ENCODE measurements at regions not wholly inside any gene's neighbourhood (a gene's known extent, or its start where the extent isn't known, plus 50 kb on each side); places are given as distances from the start of the nearest gene placed in this dataset.
A peak's percentile ranks its signal among the peaks of the same experiment; 100 is the strongest.

GRCh38 chr6:158249340-158249836, 62.9 kb upstream of the TULP4 start:
- Histone ChIP-seq H3K9me3 (no peaks in the 10 kb centered on the region), H3K4me1 (peaks cover 0 to 5% (median 0%) of the 10 kb centered on the region in 12 donors), H3K36me3 (peaks cover 0 to 7% (median 0%) of the 10 kb centered on the region in 9 donors), H3K27me3 (no peaks in the 10 kb centered on the region), H3K4me3 (no peak overlapping the region), H3K27ac (no peak overlapping the region)
- WGBS, 4 donors: 83 to 91% (median 87%) methylated on average over 3 of the region's 3 CpGs
- intact Hi-C loops (cut with DNase I): no loop called here
- ATAC-seq: no peak
- no peak for DNase-seq
- TF ChIP-seq POLR2A (IDR thresholded peaks at IDR 0.05): no peak
- no peak for TF ChIP-seq CTCF (IDR thresholded peaks at IDR 0.05)

GRCh38 chr6:158251565-158251964, 60.7 kb upstream of the TULP4 start:
- DNase-seq: no peak
- Histone ChIP-seq H3K36me3 (no peaks in the 10 kb centered on the region), H3K27me3 (no peaks in the 10 kb centered on the region), H3K4me1 (peaks cover 0 to 17% (median 11%) of the 10 kb centered on the region in 12 donors), H3K27ac (no peak overlapping the region), H3K4me3 (no peak overlapping the region), H3K9me3 (no peaks in the 10 kb centered on the region)
- TF ChIP-seq CTCF (IDR thresholded peaks at IDR 0.05): no peak
- TF ChIP-seq POLR2A (IDR thresholded peaks at IDR 0.05): no peak
- intact Hi-C loops (cut with DNase I): no loop called here
- ATAC-seq: no peak
- WGBS, 4 donors: 92 to 98% (median 97%) methylated on average over 1 of the region's 1 CpG

GRCh38 chr6:158253248-158253647, 59.0 kb upstream of the TULP4 start:
- Histone ChIP-seq H3K4me1 (peaks cover 0 to 20% (median 11%) of the 10 kb centered on the region in 12 donors), H3K9me3 (no peaks in the 10 kb centered on the region), H3K4me3 (no peak overlapping the region), H3K27me3 (no peaks in the 10 kb centered on the region), H3K36me3 (no peaks in the 10 kb centered on the region), H3K27ac (no peak overlapping the region)
- ATAC-seq: no peak
- 96 to 99% (median 98%) methylated on average over 4 of the region's 4 CpGs for WGBS, 4 donors
- TF ChIP-seq POLR2A (IDR thresholded peaks at IDR 0.05) (no peak), CTCF (IDR thresholded peaks at IDR 0.05) (no peak)
- no peak for DNase-seq
- intact Hi-C loops (cut with DNase I): no loop called here

- Histone ChIP-seq H3K4me1 (peaks cover 0 to 20% (median 11%) of the 10 kb centered on the region in 12 donors), H3K9me3 (no peaks in the 10 kb centered on the region), H3K4me3 (no peak overlapping the region), H3K27ac (no peak overlapping the region), H3K36me3 (no peaks in the 10 kb centered on the region), H3K27me3 (no peaks in the 10 kb centered on the region)
- DNase-seq (no peak), ATAC-seq (peak in 3 of 4 donors; percentile 28 to 59 (median 45))
- no peak for TF ChIP-seq CTCF (IDR thresholded peaks at IDR 0.05)
- intact Hi-C loops (cut with DNase I): no loop called here
- WGBS, 4 donors: 65 to 75% (median 71%) methylated on average over 4 of the region's 4 CpGs
Measured at GRCh38 chr6:158255275-158255988, 56.8 kb upstream of the TULP4 start.
